ENCODE measurements at regions not wholly inside any gene's neighbourhood (a gene's known extent, or its start where the extent isn't known, plus 50 kb on each side); places are given as distances from the start of the nearest gene placed in this dataset.
"Not testable (repeated sequence)": the region's sequence is repeated elsewhere in the genome, so short reads cannot be mapped to it uniquely, and the experiment has no call there.

DNA sequence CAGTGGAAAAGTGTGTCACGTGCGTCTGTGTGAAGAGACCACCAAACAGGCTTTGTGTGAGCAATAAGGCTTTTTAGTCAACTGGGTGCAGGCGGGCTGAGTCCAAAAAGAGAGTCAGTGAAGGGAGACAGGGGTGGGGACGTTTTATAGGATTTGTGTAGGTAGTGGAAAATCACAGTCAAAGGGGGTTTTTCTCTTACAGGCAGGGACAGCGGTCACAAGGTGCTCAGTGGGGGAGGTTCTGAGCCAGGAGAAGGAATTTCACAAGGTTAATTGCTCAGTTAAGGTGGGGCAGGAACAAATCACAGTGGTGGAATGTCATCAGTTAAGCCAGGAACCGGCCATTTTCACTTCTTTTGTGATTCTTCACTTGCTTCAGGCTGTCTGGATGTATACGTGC is 141.1 kb upstream of the KCNK1 start:
- DNase-seq (ENCODE audit: low read depth, low spot score): not testable (repeated sequence)
- H3K27ac ChIP-seq: peak overlapping the region; percentile 9

DNA sequence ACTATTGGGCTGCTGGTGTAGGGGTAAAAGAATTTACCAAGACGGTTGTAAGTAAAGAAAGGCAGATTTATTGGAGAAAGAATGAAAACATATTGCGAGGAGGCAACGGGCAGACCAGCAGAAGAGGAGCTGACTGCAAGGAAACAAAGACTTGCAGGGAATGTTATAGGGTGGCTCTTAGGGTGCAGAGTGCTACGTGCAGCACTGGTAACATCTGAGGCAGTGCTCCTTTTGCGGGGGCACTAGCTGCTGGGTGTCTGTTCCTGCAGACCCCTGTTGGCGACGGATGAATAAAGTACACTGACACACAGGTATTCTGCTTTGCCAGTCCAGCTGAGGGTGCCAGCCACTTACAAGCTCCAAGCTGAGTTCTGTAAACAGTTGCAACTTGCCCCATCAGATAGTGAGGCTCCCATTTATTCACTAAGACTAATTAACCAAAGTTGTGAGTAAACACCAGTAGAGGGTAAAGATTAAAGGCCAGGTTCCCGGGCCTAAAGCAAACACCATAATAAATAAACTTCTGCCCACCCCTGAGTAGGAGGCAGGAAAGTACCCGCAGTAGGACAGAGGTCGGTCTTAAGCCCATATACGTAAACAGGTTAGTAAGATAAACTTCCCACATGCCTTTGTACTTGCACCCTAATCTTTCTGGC is 140.2 kb upstream of the KCNK1 start:
- no peak for DNase-seq (ENCODE audit: low read depth, low spot score)
- no peak overlapping the region for H3K27ac ChIP-seq

DNA sequence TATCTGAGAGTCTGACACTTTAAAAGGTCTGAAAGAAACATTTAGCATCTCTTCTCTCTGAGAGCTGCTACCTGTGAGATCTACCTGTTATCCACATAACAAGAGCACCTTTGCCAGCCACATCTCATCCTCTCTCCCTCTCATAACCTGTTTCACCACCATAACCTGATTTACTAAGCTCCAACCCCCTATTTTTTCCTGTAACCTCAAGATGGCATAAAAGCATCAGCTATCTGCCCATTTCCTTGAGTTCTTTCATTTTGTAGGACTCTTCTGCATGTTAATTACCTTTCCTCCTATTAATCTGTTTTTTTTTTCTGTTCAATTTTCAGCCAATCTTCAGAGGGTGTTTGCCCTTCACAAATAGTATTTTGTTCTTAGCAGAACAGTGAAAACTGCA is 136.5 kb upstream of the KCNK1 start:
- no peak overlapping the region for H3K27ac ChIP-seq
- no peak for DNase-seq (ENCODE audit: low read depth, low spot score)

DNA sequence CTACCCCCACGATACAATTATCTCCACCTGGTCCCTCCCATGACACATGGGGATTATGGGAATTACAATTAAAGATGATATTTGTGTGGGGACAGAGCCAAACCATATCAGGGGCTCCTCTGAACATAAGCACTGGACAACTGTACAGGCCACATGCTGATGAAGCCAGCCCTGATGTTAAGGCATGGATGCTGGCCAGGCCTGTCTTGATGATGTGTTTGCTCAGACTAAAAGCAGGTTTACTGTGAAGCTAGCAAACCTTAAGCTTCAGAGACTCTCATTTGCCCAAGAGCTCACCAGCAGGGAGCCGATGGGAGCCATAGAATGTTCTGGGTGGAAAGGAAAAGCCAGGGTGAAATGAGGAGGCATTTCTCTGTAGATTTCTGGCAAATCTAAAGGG is 135.3 kb upstream of the KCNK1 start:
- DNase-seq (ENCODE audit: low read depth, low spot score): no peak
- H3K27ac ChIP-seq: no peak overlapping the region

DNA sequence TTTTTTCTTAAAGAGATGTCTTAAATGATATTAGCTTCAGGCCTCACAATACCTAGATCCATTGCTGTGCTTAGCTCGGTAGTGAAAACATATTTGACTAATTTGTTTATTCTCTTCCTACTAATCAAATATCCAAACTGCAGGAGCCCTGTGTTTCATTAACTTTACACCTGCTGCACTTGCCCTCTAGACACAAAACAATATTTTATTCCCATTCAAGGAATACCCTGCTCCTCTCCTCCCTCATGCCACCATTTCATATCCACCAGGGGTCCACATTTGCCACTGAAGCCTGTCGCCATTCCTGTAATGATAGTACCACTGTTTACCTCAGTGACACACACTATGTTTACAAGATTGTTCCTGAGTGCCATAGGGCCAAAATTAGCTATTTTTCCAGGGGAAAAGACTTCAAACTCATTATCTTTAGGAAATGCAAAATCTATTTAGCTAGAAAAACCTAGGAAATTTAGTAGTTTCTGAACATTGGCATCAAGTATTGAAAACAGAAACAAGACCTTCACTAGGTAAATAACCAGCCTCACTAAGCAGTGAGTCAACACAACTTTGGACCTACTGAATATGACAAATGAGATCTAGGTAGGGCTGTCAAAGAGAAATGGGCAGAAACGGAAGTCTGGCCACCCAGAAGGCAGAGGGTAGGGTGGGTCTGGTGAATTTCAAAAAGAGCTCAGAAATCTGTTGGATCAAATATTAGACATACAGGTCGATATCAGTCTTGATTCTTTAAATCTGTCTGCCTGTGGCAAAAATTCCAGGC is 134.6 kb upstream of the KCNK1 start:
- DNase-seq (ENCODE audit: low read depth, low spot score): no peak
- H3K27ac ChIP-seq: no peak overlapping the region

DNA sequence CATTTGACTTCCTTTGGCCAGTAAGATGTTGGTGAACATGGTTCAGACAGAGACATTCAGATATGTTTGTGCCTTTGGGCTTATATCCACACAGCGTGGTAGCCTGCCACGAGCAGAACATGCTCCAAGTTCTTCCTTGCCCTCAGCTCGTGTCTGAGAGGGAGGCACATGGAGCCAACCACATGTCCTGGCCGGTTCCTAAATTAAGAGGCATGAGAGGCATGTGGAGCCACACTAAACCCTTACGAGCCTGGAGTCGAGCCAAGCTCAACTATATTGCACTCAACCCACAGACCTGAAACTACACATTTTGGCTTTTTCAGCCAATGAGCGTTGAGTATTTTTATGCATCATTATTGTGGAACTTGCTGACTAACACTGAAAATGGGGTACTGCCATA is 133.7 kb upstream of the KCNK1 start:
- DNase-seq (ENCODE audit: low read depth, low spot score): no peak
- H3K27ac ChIP-seq: no peak overlapping the region

DNA sequence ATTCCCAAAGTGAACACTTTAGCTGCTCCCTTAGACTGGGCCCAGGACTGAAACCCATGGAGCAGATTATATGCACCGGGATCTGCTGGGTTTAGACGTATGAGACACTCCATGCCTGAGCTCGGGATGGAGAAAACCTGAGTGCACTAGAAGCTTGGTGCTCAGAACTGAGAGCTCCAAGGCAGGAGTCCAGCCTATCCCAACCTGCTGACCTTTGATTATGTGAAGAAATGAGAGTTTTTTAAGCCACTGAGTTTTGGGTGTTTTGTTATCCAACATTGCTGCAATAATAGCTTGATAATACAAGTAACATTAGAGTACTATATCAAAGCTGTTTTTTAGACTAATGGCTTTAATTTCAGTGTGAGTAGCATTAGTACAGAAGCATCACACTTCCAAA is 131.5 kb upstream of the KCNK1 start:
- H3K27ac ChIP-seq: no peak overlapping the region
- DNase-seq (ENCODE audit: low read depth, low spot score): no peak

DNA sequence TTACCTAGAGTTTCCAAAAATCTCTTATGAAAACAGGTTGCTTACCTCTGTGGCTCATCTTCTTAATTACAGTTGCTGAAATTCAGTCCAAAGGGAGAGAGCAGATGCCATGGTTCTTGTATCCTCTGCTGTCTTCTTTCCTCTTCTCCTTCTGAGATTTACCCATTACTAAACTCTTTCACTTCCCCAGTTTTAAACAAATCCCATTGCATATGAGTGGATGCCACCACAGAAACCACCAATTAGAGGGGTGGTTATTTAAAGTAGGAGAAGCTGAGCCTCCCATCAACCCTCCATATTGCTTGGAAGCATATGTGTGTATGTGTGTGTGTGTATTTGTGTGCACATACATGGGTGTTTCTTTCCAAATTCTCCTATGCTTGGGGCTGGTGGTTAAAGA is 128.5 kb upstream of the KCNK1 start:
- no peak for DNase-seq (ENCODE audit: low read depth, low spot score)
- H3K27ac ChIP-seq: no peak overlapping the region

DNA sequence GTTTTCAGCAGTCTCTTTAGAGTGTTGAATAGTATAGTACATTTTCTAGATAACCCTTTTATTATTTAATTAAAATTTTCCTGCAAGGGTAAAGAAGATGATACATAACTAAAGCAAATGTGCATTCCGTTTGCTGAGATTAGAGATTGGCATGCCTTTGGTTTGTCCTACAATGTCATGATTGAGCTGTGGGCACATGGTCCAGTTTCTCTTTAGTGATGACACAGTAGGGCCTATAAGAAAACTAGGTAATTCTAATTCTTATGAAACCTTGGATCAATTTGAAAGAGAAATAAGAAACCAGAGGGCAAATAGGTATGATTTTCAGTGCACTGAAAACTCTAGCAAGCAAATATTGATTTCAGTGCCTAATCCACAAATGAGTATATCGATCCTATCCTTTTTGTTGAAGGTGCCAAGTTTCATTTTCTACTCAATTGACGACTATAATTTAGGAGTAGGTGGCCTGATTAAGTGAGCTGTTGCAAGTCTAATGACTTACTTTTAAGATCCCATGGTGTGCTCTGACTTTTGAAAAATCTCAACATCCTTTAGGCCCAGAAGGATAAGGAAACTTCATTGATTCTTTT is 128.0 kb upstream of the KCNK1 start:
- DNase-seq (ENCODE audit: low read depth, low spot score): no peak
- no peak overlapping the region for H3K27ac ChIP-seq

DNA sequence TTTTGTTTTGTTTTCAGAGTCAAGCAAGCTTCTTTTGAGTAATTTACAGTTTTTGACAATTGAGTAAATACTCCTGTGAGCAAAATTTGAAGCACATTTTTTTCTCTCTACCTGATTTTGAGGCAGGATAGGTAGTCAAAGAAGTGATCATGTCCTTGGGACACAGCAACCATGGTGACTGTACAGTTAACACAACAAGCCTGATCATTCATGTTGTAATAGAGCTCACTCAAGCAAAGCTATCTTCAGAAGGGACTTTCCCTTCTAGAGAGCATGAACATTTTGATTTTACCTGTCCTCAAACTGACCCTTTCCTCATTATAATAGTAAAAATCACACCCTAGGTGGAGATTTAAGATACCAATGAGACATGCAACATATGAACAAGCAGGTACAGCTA is 126.5 kb upstream of the KCNK1 start:
- no peak overlapping the region for H3K27ac ChIP-seq
- DNase-seq (ENCODE audit: low read depth, low spot score): no peak

DNA sequence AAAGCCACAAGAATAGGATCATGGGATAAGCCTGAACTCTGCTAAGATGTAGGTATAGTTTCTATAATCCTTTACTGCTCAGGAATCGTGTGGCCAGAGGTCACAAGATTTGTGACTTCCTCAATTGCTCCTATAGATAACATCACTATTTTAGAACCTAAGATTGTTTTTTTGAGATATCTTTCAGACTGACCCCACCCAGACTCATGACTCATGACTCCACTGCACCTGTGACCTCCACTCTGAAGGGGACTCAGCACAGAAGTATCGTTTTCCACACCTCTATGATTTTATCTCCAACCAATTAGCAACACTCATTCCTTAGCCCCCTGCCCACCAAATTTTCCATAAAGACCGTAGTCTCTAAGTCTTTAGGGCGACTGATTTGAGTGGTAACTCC is 124.5 kb upstream of the KCNK1 start:
- no peak for DNase-seq (ENCODE audit: low read depth, low spot score)
- H3K27ac ChIP-seq: no peak overlapping the region

DNA sequence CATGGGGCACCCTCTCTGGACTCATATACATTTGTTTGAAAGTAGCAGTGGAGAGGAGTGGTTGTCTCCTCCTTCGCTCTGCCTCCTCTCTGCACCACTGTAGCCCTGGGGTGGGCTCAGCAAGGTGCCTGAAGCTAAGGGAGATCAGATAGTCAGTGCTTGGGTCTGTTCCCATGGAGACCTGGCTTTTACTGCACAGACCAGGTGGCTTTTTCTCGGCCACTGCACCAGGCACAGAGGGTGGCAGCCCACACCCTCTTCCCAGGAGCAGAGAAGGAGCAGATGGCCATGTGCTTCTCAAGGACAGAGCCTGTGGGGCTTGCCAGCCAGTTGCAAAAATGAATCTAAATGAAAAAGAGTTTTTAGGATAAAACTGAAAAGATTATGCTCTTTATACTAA is 123.4 kb upstream of the KCNK1 start:
- no peak for DNase-seq (ENCODE audit: low read depth, low spot score)
- H3K27ac ChIP-seq: no peak overlapping the region

DNA sequence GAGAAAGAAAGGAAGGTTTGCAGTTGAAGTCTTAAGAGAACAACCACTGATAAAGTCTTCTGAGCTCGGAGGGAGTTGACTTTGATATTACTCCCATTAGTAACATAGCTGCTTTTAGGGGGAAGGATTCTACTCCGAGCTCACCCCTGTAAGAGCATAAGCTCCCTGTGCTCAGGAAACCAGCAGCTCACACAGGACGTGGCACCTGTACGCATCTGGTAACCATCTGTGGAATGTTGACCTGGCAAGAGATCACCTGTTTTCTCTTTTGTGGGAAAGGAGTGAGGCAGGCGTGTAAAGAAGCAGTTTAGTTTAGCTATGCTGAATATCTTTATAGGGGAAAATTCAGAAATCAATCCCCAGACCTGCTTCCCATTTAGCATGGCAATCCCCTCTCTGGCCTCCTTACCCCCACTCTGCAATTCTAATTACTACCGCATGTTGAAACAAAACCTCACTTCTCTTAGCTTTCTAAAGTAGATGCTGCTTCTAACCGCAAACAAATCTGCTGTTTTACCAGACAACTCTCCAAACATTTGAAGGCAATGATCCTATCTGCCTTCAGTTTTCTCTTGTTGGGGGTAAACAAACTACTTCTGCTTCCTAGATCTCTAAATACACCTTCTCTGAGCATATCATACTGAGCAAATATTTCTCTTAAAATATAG is 121.8 kb upstream of the KCNK1 start:
- no peak overlapping the region for H3K27ac ChIP-seq
- no peak for DNase-seq (ENCODE audit: low read depth, low spot score)

DNA sequence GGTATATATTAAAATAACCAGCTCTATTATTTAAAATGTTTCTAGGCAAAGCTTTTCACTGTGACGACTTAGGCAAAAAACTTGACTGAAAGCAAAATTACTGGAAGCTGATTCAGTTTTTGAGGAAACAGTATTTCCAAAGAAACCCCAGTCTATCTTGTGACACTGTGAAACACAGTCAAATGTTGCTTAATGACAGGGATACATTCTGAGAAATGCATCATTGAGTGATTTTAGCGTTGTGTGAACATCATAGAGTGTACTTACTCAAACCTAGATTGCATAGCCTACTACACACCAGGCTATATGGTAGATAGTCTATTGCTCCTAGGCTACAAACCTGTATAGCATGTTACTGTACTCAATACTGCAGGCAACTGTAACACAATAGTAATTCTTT is 116.9 kb upstream of the KCNK1 start:
- H3K27ac ChIP-seq: no peak overlapping the region
- no peak for DNase-seq (ENCODE audit: low read depth, low spot score)

DNA sequence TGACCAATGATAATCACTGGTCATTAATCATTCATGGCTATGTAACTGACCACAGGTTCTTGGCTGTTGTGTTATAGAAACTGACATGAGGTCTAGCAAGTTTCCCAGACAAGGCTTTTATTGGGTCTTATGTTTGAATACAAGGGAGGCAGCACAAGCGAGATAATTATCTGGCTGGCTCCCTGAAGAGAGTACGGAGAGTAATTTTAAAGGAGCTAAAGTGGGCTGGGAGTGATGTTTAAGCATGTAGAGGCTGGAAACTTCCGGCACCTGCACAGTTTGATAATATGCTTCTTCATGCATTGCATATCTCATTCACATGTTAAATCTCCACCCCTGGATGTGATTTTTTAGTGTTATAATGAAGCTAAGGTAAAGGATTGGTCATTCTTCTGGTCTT is 116.2 kb upstream of the KCNK1 start:
- no peak for DNase-seq (ENCODE audit: low read depth, low spot score)
- H3K27ac ChIP-seq: no peak overlapping the region

DNA sequence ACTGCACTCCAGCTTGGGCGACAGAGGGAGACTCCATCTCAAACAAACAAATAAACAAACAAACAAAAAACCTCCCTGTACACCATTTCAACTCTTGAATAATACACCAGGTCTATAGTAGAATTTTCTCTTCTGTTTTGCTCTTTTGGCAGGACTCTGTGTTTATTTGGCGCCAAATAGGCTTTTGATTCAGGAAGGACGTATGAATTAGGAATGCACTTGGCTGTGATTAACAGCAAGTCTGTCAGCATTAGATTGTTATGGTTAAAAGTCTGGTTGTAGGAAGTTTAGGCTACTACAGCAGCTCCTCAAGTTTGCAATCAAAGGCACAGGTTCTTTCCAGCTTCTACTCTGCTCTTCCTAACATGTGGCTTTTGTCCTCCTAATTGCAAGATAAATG is 113.8 kb upstream of the KCNK1 start:
- no peak overlapping the region for H3K27ac ChIP-seq
- DNase-seq (ENCODE audit: low read depth, low spot score): no peak

DNA sequence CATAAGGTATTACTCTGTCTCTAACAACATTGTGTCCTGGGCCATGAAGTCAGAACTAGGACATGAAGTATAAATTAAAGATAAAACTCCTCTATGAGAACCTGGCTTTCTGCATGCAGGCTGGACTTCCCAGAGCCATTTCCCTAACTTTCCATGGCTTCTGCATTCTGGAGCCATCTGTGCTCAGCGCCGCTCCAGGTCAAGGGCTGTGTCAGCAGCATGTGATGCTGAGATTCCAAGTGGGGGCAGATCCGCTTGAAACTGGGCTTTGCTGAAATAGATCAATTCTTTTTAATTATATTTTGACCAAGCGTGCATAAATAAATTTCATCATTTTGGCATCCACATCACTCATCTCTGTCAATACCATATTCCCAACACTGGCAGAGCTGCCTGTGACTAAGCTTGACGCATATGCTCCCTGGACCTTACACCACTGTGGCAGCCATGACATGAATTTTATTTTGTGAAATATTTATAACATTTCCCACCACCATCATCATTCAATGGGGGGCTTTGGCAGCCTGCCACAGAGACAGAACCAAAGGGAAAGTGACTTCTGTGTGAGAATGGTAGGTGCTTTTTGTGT is 110.4 kb upstream of the KCNK1 start:
- no peak for DNase-seq (ENCODE audit: low read depth, low spot score)

DNA sequence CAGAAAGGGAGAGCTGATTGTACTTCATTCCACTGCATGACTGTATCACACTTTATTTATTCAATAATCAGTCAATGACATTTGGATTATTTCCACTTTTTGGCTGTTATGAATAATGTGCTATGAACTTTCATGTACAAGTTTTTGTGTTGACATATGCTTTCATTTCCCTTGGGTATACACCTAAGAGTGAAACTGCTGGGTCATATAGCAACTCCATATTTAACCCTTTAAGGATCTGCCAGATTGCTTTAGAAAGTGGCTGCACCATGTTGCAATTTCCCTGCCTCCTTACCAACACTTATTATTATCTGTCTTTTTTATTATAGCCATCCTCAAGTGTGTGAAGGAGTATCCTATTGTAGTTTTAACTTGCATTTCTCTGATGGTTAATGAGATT is 108.8 kb upstream of the KCNK1 start:
- DNase-seq (ENCODE audit: low read depth, low spot score): no peak

More for the DNA sequence above, 110.4 kb upstream of the KCNK1 start:
- no peak overlapping the region for H3K27ac ChIP-seq

DNA sequence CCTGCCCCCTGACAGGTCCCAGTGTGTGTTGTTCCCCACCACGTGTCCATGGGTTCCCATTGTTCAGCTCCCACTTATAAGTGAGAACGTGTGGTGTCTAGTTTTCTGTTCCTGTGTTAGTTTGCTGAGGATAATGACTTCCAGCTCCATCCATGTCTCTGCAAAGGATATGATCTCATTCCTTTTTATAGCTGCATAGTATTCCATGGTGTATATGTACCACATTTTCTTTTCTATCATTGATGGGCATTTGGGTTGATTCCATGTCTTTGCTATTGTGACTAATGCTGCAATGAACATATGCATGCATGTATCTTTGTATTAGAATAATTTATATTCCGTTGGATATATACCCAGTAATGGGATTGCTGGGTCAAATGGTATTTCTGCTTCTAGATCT is 108.0 kb upstream of the KCNK1 start:
- not testable (repeated sequence) for H3K27ac ChIP-seq; DNase-seq (ENCODE audit: low read depth, low spot score)

More for the DNA sequence above, 108.8 kb upstream of the KCNK1 start:
- no peak overlapping the region for H3K27ac ChIP-seq

DNA sequence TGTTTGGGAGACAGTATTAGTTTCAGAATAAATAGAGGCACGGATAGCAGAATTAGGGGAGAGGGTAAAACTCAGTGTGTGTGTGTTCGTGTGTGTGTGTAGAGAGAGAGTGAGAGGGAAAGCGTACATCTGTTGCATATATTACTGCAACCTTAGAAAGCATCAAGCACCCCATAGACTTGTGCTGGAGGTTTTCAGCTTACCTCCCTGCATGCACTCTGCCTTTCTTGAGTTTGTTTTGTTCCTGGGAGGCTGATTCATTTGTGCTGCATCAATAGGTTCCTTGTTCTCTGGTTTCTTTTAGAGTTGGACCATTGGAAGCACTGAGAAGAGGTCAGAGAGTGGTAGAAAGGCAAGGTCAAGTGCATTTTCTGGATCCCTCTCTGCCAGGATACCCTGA is 104.4 kb upstream of the KCNK1 start:
- H3K27ac ChIP-seq: no peak overlapping the region
- DNase-seq (ENCODE audit: low read depth, low spot score): no peak

DNA sequence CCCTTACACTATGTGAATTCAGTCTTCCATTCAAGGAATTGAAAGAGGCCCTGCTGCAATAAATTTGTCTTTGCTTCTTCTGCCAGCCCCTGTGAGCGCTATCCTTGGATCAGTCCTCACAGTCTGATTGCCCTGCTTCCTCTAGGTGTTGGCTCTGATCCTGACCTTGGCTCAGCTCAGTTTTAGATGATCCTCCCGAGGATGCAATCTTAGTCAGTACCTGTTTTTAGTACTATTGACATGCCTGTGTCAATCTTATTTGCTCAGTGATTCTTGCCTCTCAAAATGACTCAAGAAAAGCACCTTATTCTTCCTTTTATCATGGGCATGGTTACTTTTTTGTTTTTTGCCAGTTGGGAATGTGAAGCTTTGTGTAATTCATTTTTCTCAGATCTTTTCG is 101.4 kb upstream of the KCNK1 start:
- DNase-seq (ENCODE audit: low read depth, low spot score): no peak
- H3K27ac ChIP-seq: no peak overlapping the region

Data from epithelial cell of prostate (primary cell).